Chondrocyte (in vitro differentiated cells): ENCODE measurements at regions not wholly inside any gene's neighbourhood (a gene's known extent, or its start where the extent isn't known, plus 50 kb on each side); places are given as distances from the start of the nearest gene placed in this dataset.

Source experiments
- DNase-seq: peaks from one replicate; pipeline ENCODE4 v3.0.0; 2021; ENCODE audit warnings: mixed read lengths, low spot score
- H3K27ac Mint-ChIP-seq: one replicate; pipeline ENCODE4 v1.8.0; 2021; ENCODE audit warnings: mild to moderate bottlenecking, moderate library complexity, mixed read lengths; ENCODE audit not compliant: unreplicated experiment
- H3K27me3 Mint-ChIP-seq: 2 replicates; pipeline ENCODE4 v1.8.0; 2021; ENCODE audit warnings: low read depth, mixed read lengths
- H3K36me3 Mint-ChIP-seq: 2 replicates; pipeline ENCODE4 v1.8.0; 2021; ENCODE audit warnings: low read depth, mixed read lengths
- H3K4me1 Mint-ChIP-seq: 2 replicates; pipeline ENCODE4 v1.8.0; 2021; ENCODE audit warnings: low read depth, mild to moderate bottlenecking, mixed read lengths
- H3K4me3 Mint-ChIP-seq: one replicate; pipeline ENCODE4 v1.8.0; 2021; ENCODE audit warnings: mild to moderate bottlenecking, moderate library complexity, mixed read lengths; ENCODE audit not compliant: unreplicated experiment
- H3K9me3 Mint-ChIP-seq: 2 replicates; pipeline ENCODE4 v1.8.0; 2021; ENCODE audit warnings: low read depth, mixed read lengths
- CTCF ChIP-seq: fragments of 200-600 bp; sonication (generic); IDR thresholded peaks from 2 replicates; pipeline ENCODE4 v1.5.0; 2021; ENCODE audit warnings: antibody characterized with exemption, mild to moderate bottlenecking, moderate library complexity

GRCh38 chr14:100467046-100467750, 120.0 kb downstream of the BEGAIN start:
- Mint-ChIP-seq H3K36me3 (peaks cover 8% of the 10 kb centered on the region), H3K27me3 (no peaks in the 10 kb centered on the region), H3K27ac (no peak overlapping the region), H3K4me3 (no peak overlapping the region), H3K4me1 (peaks cover 30% of the 10 kb centered on the region), H3K9me3 (no peaks in the 10 kb centered on the region)
- TF ChIP-seq CTCF, result no peak
- DNase-seq, result no peak

GRCh38 chr14:100467939-100468338, 119.3 kb downstream of the BEGAIN start:
- Mint-ChIP-seq H3K4me1 (peaks cover 29% of the 10 kb centered on the region), H3K36me3 (peaks cover 8% of the 10 kb centered on the region), H3K27ac (no peak overlapping the region), H3K9me3 (no peaks in the 10 kb centered on the region), H3K4me3 (no peak overlapping the region), H3K27me3 (no peaks in the 10 kb centered on the region)
- DNase-seq, result no peak
- TF ChIP-seq CTCF, result no peak

- no peaks in the 10 kb centered on the region for H3K9me3 Mint-ChIP-seq
- no peak for DNase-seq
Observed at GRCh38 chr14:100468557-100468956, 118.7 kb downstream of the BEGAIN start.

GRCh38 chr14:100469632-100470522, 117.3 kb downstream of the BEGAIN start:
- Mint-ChIP-seq H3K4me1 (peaks cover 39% of the 10 kb centered on the region), H3K9me3 (no peaks in the 10 kb centered on the region), H3K4me3 (no peak overlapping the region), H3K27me3 (no peaks in the 10 kb centered on the region), H3K36me3 (peaks cover 6% of the 10 kb centered on the region), H3K27ac (no peak overlapping the region)
- no peak for TF ChIP-seq CTCF
- no peak for DNase-seq

More at GRCh38 chr14:100468557-100468956, 118.7 kb downstream of the BEGAIN start:
- no peak for TF ChIP-seq CTCF
- Mint-ChIP-seq H3K36me3 (peaks cover 6% of the 10 kb centered on the region), H3K4me3 (no peak overlapping the region), H3K4me1 (peaks cover 32% of the 10 kb centered on the region), H3K27ac (no peak overlapping the region), H3K27me3 (no peaks in the 10 kb centered on the region)

GRCh38 chr14:100470523-100470897, 116.7 kb downstream of the BEGAIN start:
- TF ChIP-seq CTCF, result no peak
- no peaks in the 10 kb centered on the region for H3K27me3 Mint-ChIP-seq
- peaks cover 41% of the 10 kb centered on the region for H3K4me1 Mint-ChIP-seq
- no peaks in the 10 kb centered on the region for H3K9me3 Mint-ChIP-seq
- peaks cover 6% of the 10 kb centered on the region for H3K36me3 Mint-ChIP-seq
- no peak overlapping the region for H3K27ac Mint-ChIP-seq
- no peak overlapping the region for H3K4me3 Mint-ChIP-seq
- no peak for DNase-seq
